NCI-H524 (cell line): ENCODE measurements at regions not wholly inside any gene's neighbourhood (a gene's known extent, or its start where the extent isn't known, plus 50 kb on each side); places are given as distances from the start of the nearest gene placed in this dataset.

Source experiments
- DNase-seq, 2 experiments: peaks; one replicate each; lab custom pipeline; 2025; lab: John Stamatoyannopoulos, UW

- DNase-seq, result no peak
Measured at GRCh38 chr15:81987628-81988027, 58.2 kb downstream of the MEX3B start.

- DNase-seq, result no peak
Measured at GRCh38 chr15:81983497-81983896, 62.3 kb downstream of the MEX3B start.

GRCh38 chr15:81982808-81983207 is 63.0 kb downstream of the MEX3B start:
- DNase-seq, result no peak

GRCh38 chr15:81981908-81982307 is 63.9 kb downstream of the MEX3B start:
- DNase-seq, result no peak

GRCh38 chr15:81977464-81977863 is 68.4 kb downstream of the MEX3B start:
- DNase-seq, result no peak

GRCh38 chr15:81968691-81969090 is 77.1 kb downstream of the MEX3B start:
- DNase-seq, result no peak

- no peak for DNase-seq
Measured at GRCh38 chr15:81966631-81967030, 79.2 kb downstream of the MEX3B start.

- no peak for DNase-seq
Measured at GRCh38 chr15:81962482-81962881, 83.3 kb downstream of the MEX3B start.

- no peak for DNase-seq
Measured at GRCh38 chr15:81959196-81959595, 86.6 kb downstream of the MEX3B start.

- DNase-seq, result no peak
Measured at GRCh38 chr15:81957698-81958097, 88.1 kb downstream of the MEX3B start.

- DNase-seq, result no peak
Measured at GRCh38 chr15:81955382-81956062, 90.3 kb downstream of the MEX3B start.

- DNase-seq, result peak in 1 of 2 experiments; percentile 61
Measured at GRCh38 chr15:81954158-81954783, 91.5 kb downstream of the MEX3B start.

- no peak for DNase-seq
Measured at GRCh38 chr15:81950841-81951414, 94.9 kb downstream of the MEX3B start.

GRCh38 chr15:81948751-81949150 is 97.1 kb downstream of the MEX3B start:
- DNase-seq, result no peak

GRCh38 chr15:81948222-81948621 is 97.6 kb downstream of the MEX3B start:
- no peak for DNase-seq

GRCh38 chr15:81947548-81947947 is 98.3 kb downstream of the MEX3B start:
- no peak for DNase-seq

- no peak for DNase-seq
Measured at GRCh38 chr15:81945014-81945615, 100.7 kb downstream of the MEX3B start.

GRCh38 chr15:81942655-81943195 is 103.1 kb downstream of the MEX3B start:
- DNase-seq, result no peak

- peak; percentile 75 to 93 for DNase-seq
Measured at GRCh38 chr15:81942157-81942556, 103.7 kb downstream of the MEX3B start.

GRCh38 chr15:81941479-81941878 is 104.3 kb downstream of the MEX3B start:
- DNase-seq, result peak in 1 of 2 experiments; percentile 29

- DNase-seq, result peak; percentile 47 to 86
Measured at GRCh38 chr15:81940467-81941451, 105.1 kb downstream of the MEX3B start.
